HEK293 (cell line): ENCODE measurements at regions not wholly inside any gene's neighbourhood (a gene's known extent, or its start where the extent isn't known, plus 50 kb on each side); places are given as distances from the start of the nearest gene placed in this dataset.
"Not testable (repeated sequence)": the region's sequence is repeated elsewhere in the genome, so short reads cannot be mapped to it uniquely, and the experiment has no call there.

Experiments used
- TF ChIP-seq, protein P1 (sequence below): fragments of 450-650 bp; formaldehyde crosslinking; IDR thresholded peaks from 2 replicates; pipeline ENCODE4 v1.5.1; 2016; ENCODE audit warnings: missing biosample characterization, missing genetic modification characterization
- TF ChIP-seq, protein P2 (sequence below): fragments of 450-650 bp; formaldehyde crosslinking; IDR thresholded peaks from 2 replicates; pipeline ENCODE4 v1.5.1; 2017; ENCODE audit warnings: missing biosample characterization, mild to moderate bottlenecking, missing genetic modification characterization, moderate library complexity

DNA sequence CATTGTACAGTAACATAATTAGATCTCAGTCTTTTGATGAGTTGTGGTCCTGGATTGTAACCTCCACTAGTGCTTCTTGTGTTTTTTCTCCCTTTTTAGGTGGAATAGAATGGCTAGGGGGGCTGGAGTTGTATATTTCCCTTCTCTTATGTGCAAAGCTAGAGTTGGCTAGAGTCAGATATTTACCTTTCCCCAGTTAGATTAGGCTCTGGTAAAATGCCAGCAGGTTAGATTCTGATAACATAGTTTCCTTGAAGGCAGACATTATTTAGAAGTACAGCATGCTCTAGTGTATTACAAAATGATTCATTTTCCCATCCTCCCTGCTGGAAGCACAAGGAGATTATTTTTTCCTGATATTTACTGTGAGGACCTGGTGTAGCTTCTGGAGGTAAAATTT lies 618.1 kb downstream of the NAP1L3 start:
- TF ChIP-seq, protein P1, sequence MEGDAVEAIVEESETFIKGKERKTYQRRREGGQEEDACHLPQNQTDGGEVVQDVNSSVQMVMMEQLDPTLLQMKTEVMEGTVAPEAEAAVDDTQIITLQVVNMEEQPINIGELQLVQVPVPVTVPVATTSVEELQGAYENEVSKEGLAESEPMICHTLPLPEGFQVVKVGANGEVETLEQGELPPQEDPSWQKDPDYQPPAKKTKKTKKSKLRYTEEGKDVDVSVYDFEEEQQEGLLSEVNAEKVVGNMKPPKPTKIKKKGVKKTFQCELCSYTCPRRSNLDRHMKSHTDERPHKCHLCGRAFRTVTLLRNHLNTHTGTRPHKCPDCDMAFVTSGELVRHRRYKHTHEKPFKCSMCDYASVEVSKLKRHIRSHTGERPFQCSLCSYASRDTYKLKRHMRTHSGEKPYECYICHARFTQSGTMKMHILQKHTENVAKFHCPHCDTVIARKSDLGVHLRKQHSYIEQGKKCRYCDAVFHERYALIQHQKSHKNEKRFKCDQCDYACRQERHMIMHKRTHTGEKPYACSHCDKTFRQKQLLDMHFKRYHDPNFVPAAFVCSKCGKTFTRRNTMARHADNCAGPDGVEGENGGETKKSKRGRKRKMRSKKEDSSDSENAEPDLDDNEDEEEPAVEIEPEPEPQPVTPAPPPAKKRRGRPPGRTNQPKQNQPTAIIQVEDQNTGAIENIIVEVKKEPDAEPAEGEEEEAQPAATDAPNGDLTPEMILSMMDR (tag by site-specific recombination), result not testable (repeated sequence)
- TF ChIP-seq, protein P2, sequence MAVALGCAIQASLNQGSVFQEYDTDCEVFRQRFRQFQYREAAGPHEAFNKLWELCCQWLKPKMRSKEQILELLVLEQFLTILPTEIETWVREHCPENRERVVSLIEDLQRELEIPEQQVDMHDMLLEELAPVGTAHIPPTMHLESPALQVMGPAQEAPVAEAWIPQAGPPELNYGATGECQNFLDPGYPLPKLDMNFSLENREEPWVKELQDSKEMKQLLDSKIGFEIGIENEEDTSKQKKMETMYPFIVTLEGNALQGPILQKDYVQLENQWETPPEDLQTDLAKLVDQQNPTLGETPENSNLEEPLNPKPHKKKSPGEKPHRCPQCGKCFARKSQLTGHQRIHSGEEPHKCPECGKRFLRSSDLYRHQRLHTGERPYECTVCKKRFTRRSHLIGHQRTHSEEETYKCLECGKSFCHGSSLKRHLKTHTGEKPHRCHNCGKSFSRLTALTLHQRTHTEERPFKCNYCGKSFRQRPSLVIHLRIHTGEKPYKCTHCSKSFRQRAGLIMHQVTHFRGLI, result not testable (repeated sequence)
